H1 (cell line): ENCODE measurements at regions not wholly inside any gene's neighbourhood (a gene's known extent, or its start where the extent isn't known, plus 50 kb on each side); places are given as distances from the start of the nearest gene placed in this dataset.

Experiments
- CTCF ChIP-seq, 3 experiments: IDR thresholded peaks; 1 replicate in 2 of 3; 2 replicates in 1 of 3; pipeline versions ENCODE4 v1.5.1 to v1.6.1; 2011; ENCODE audit warnings: low read length in 3 of 3, mild to moderate bottlenecking in 3 of 3, inconsistent platforms in 2 of 3, low read depth in 1 of 3, moderate library complexity in 1 of 3; ENCODE audit not compliant: insufficient read depth in 1 of 3; ENCODE audit errors: control extremely low read depth in 1 of 3
- EGR1 ChIP-seq: IDR thresholded peaks from 2 replicates; pipeline ENCODE4 v1.6.1; 2011; ENCODE audit warnings: low read depth, low read length, borderline replicate concordance
- FOSL1 ChIP-seq: IDR thresholded peaks from 2 replicates; pipeline ENCODE4 v1.6.1; 2011; ENCODE audit warnings: mild to moderate bottlenecking, low read depth, low read length, moderate library complexity; ENCODE audit not compliant: insufficient read depth
- MAX ChIP-seq: IDR thresholded peaks from 2 replicates; pipeline ENCODE4 v1.6.1; 2012; ENCODE audit warnings: inconsistent platforms
- RBBP5 ChIP-seq: IDR thresholded peaks from 2 replicates; pipeline ENCODE4 v1.7.1; 2012; ENCODE audit warnings: low read depth, mild to moderate bottlenecking, inconsistent platforms, low read length, moderate library complexity, borderline replicate concordance
- SP2 ChIP-seq: IDR thresholded peaks from 2 replicates; pipeline ENCODE4 v1.6.1; 2012; ENCODE audit warnings: mild to moderate bottlenecking, low read length, inconsistent platforms
- TEAD4 ChIP-seq: IDR thresholded peaks from 2 replicates; pipeline ENCODE4 v1.6.1; 2012; ENCODE audit warnings: low read depth, low read length, inconsistent platforms, mixed read lengths

- TF ChIP-seq MAX (no peak), CTCF (IDR thresholded peaks at IDR 0.05; ENCODE audit: control extremely low read depth in 1 of 3, insufficient read depth in 1 of 3, low read depth in 1 of 3, low read length in 3 of 3) (no peak), FOSL1 (no peak), SP2 (no peak), EGR1 (no peak), RBBP5 (no peak), TEAD4 (no peak)
- TF ChIP-seq, all 59 proteins: peak for 0
Measured at GRCh38 chr18:991441-991840, 86.8 kb downstream of the ADCYAP1 start (continued).
